Adrenal gland (tissue), 9 donors: ENCODE measurements at regions not wholly inside any gene's neighbourhood (a gene's known extent, or its start where the extent isn't known, plus 50 kb on each side); places are given as distances from the start of the nearest gene placed in this dataset.

Source experiments
- DNase-seq, 7 donors: peaks; one replicate each; pipeline ENCODE4 v3.0.0-alpha.2; 2019 to 2020
- H3K27ac ChIP-seq, 5 donors: fragments of 200-600 bp; sonication (generic) in 4 of 5; 1 replicate in 3 of 5; 2 replicates in 2 of 5; pipeline versions ENCODE4 v1.5.1 to v1.8.0; 2016 to 2020; ENCODE audit warnings: mild to moderate bottlenecking in 1 of 5
- H3K27me3 ChIP-seq: fragments of 200-600 bp; 2 replicates; pipeline ENCODE4 v1.8.0; 2021
- H3K36me3 ChIP-seq, 2 donors: fragments of 200-600 bp; replicated peaks in 1 of 2; 1 replicate in 1 of 2; 2 replicates in 1 of 2; pipeline versions ENCODE4 v1.5.1 to v1.8.0; 2018 to 2022
- H3K4me1 ChIP-seq, 2 donors: fragments of 200-600 bp; replicated peaks in 1 of 2; 1 replicate in 1 of 2; 2 replicates in 1 of 2; pipeline versions ENCODE4 v1.5.1 to v1.8.0; 2018 to 2021
- H3K4me3 ChIP-seq, 4 donors: fragments of 200-600 bp; sonication (generic) in 3 of 4; one replicate each; pipeline ENCODE4 v1.5.1; 2016 to 2018
- H3K9me3 ChIP-seq, 3 donors: fragments of 200-600 bp; sonication (generic) in 1 of 3; replicated peaks in 1 of 3; 1 replicate in 2 of 3; 2 replicates in 1 of 3; pipeline versions ENCODE4 v1.5.1 to v1.8.0; 2016 to 2021
- CTCF ChIP-seq, 6 experiments: fragments of 450-650 bp in 4 of 6; fragments of 200-600 bp in 2 of 6; sonication (generic) in 1 of 6; IDR thresholded peaks; 1 replicate in 5 of 6; 2 replicates in 1 of 6; pipeline versions ENCODE4 v1.5.1 to v1.8.0; 2016 to 2021; ENCODE audit warnings: antibody characterized with exemption in 6 of 6, mild to moderate bottlenecking in 2 of 6, moderate library complexity in 1 of 6
- POLR2A ChIP-seq, 2 donors: fragments of 450-650 bp; IDR thresholded peaks; one replicate each; pipeline ENCODE4 v1.6.1; 2017; ENCODE audit warnings: antibody characterized with exemption in 2 of 2, mild to moderate bottlenecking in 2 of 2, moderate library complexity in 1 of 2
- WGBS, 4 donors: extraction: QIAGEN DNeasy Blood & Tissue Kit in 2 of 4; methylation state at CpG; one replicate each; pipeline versions ENCODE4 v1.1.5 to v1.1.7; 2013 to 2017; 5-methylcytosine and 5-hydroxymethylcytosine counted together
- intact Hi-C, 2 donors: fragments of 100-400 bp; cut with DNase I; formaldehyde crosslinking; loops; one replicate each; pipeline versions ENCODE4 v1.14.1 to v1.15.0; 2022 to 2023
- donor health status: healthy with polysubstance abuse.
- donor health status: Bipolar disorder and iron deficiency.
- donor health status: DM: yes; HTN: yes; CAD: no.
- donor health status: DM: no; HTN: no; CAD: no.
- donor health status: DM: no; HTN: no; CAD: no.

DNA sequence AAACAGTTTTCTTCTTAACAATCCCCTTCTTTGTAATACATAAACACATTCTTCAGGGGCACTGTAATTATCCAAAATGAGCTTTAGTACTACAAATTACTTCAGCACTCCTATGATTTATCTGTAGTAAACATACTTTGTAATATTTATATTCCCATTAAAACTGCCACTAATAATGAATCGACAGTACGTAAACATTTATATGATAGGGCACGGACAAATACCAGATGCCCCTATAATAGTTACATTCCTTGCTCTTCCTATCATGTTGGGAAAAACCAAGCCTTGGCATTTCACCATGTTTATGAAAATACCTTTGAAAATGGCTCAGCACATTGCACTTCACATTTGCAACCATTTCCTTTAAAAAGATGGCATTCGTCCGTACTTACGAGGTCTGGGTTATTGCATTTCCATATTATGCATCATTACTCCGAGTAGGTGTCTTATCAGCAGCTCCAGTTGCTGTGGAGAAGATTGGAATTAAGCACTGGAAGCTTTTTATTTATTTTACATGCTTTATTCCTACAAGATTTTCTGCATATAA is 1043.4 kb downstream of the DIAPH3 start:
- no peaks in the 10 kb centered on the region for H3K9me3 ChIP-seq
- H3K27ac ChIP-seq: no peak overlapping the region
- no peaks in the 10 kb centered on the region for H3K4me1 ChIP-seq
- intact Hi-C loops: no loop called here
- WGBS, 4 donors: 63 to 73% (median 68%) methylated on average over 7 of the region's 7 CpGs
- TF ChIP-seq CTCF (IDR thresholded peaks at IDR 0.05) (no peak), POLR2A (IDR thresholded peaks at IDR 0.05) (no peak)
- DNase-seq: no peak
- H3K36me3 ChIP-seq: no peaks in the 10 kb centered on the region
- H3K27me3 ChIP-seq: no peaks in the 10 kb centered on the region
- H3K4me3 ChIP-seq: no peak overlapping the region

GRCh38 chr13:59121507-59121906 is 1042.2 kb downstream of the DIAPH3 start:
- no peaks in the 10 kb centered on the region for H3K4me1 ChIP-seq
- H3K36me3 ChIP-seq: no peaks in the 10 kb centered on the region
- H3K27me3 ChIP-seq: no peaks in the 10 kb centered on the region
- no peak for DNase-seq
- H3K9me3 ChIP-seq: no peaks in the 10 kb centered on the region
- H3K4me3 ChIP-seq: no peak overlapping the region
- intact Hi-C loops: no loop called here
- no peak overlapping the region for H3K27ac ChIP-seq
- 79 to 93% (median 87%) methylated on average over 3 of the region's 3 CpGs for WGBS, 4 donors
- TF ChIP-seq POLR2A (IDR thresholded peaks at IDR 0.05) (no peak), CTCF (IDR thresholded peaks at IDR 0.05) (no peak)

- WGBS, 4 donors: 75 to 91% (median 83%) methylated on average over 3 of the region's 3 CpGs
- TF ChIP-seq CTCF (IDR thresholded peaks at IDR 0.05) (no peak), POLR2A (IDR thresholded peaks at IDR 0.05) (no peak)
These were observed 1037.3 kb downstream of the DIAPH3 start for GRCh38 chr13:59126474-59126873.

DNA sequence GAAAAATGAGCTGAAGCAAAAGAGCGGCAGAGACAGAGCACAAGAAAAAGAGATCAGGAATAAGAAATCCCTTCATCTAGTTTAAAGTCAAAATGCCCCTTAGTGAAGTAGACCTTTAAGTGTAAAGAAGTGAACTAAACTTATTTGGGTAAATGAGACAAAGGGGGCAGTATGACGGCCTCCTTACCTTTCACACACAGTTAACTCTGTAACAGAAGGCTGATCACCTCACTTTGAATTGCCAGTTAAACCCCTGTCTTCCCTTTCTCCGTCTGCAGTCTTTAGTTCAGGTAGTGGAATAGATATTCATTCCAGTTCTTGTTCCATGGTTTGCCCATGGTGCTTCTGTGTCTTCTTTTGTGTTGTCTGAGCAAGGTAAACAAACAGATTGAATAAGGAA is 1029.8 kb downstream of the DIAPH3 start:
- H3K9me3 ChIP-seq: no peaks in the 10 kb centered on the region
- DNase-seq: no peak
- no peak overlapping the region for H3K27ac ChIP-seq
- H3K27me3 ChIP-seq: no peaks in the 10 kb centered on the region
- no peaks in the 10 kb centered on the region for H3K4me1 ChIP-seq
- intact Hi-C loops: no loop called here
- 70 to 81% (median 74%) methylated on average over 3 of the region's 3 CpGs for WGBS, 4 donors
- TF ChIP-seq POLR2A (IDR thresholded peaks at IDR 0.05) (no peak), CTCF (IDR thresholded peaks at IDR 0.05) (no peak)
- H3K4me3 ChIP-seq: no peak overlapping the region
- no peaks in the 10 kb centered on the region for H3K36me3 ChIP-seq

More at GRCh38 chr13:59126474-59126873, 1037.3 kb downstream of the DIAPH3 start:
- H3K4me1 ChIP-seq: no peaks in the 10 kb centered on the region
- DNase-seq: no peak
- no peak overlapping the region for H3K27ac ChIP-seq
- no peak overlapping the region for H3K4me3 ChIP-seq
- H3K36me3 ChIP-seq: no peaks in the 10 kb centered on the region
- H3K27me3 ChIP-seq: no peaks in the 10 kb centered on the region
- intact Hi-C loops: no loop called here
- no peaks in the 10 kb centered on the region for H3K9me3 ChIP-seq
